Smooth muscle cell (in vitro differentiated cells): ENCODE measurements at regions not wholly inside any gene's neighbourhood (a gene's known extent, or its start where the extent isn't known, plus 50 kb on each side); places are given as distances from the start of the nearest gene placed in this dataset.

Experiments used
- DNase-seq: peaks from one replicate; lab custom pipeline; 2025; ENCODE audit not compliant: unreplicated experiment; lab: John Stamatoyannopoulos, UW
- H2AFZ ChIP-seq: fragments of 200-600 bp; sonication (generic); 2 replicates; pipeline ENCODE4 v1.6.0; 2016; ENCODE audit warnings: antibody characterized with exemption, low read depth, mild to moderate bottlenecking
- H3F3A ChIP-seq: fragments of 200-600 bp; sonication (generic); 2 replicates; pipeline ENCODE4 v1.6.0; 2017; ENCODE audit warnings: antibody characterized with exemption, low read depth
- H3K27ac ChIP-seq: fragments of 200-600 bp; sonication (generic); 2 replicates; pipeline ENCODE4 v1.5.1; 2016; ENCODE audit warnings: low read depth, mild to moderate bottlenecking
- H3K27me3 ChIP-seq: fragments of 200-600 bp; sonication (generic); 2 replicates; pipeline ENCODE4 v1.6.1; 2016; ENCODE audit warnings: low read depth, mild to moderate bottlenecking
- H3K36me3 ChIP-seq: fragments of 200-600 bp; sonication (generic); 2 replicates; pipeline ENCODE4 v1.5.1; 2016; ENCODE audit warnings: low read depth
- H3K4me1 ChIP-seq: fragments of 200-600 bp; sonication (generic); 2 replicates; pipeline ENCODE4 v1.5.1; 2016; ENCODE audit warnings: low read depth
- H3K4me2 ChIP-seq: fragments of 200-600 bp; sonication (generic); 2 replicates; pipeline ENCODE4 v1.6.0; 2016; ENCODE audit warnings: mild to moderate bottlenecking
- H3K4me3 ChIP-seq: fragments of 200-600 bp; sonication (generic); 2 replicates; pipeline ENCODE4 v1.5.1; 2016; ENCODE audit warnings: mild to moderate bottlenecking
- H3K79me2 ChIP-seq: fragments of 200-600 bp; sonication (generic); 2 replicates; pipeline ENCODE4 v1.6.0; 2016; ENCODE audit warnings: low read depth, mild to moderate bottlenecking
- H3K9ac ChIP-seq: fragments of 200-600 bp; sonication (generic); 2 replicates; pipeline ENCODE4 v1.6.0; 2016; ENCODE audit warnings: low read depth
- H3K9me3 ChIP-seq: fragments of 200-600 bp; sonication (generic); replicated peaks from 2 replicates; pipeline ENCODE4 v1.5.1; 2016; ENCODE audit warnings: low read depth
- H4K20me1 ChIP-seq: fragments of 200-600 bp; sonication (generic); 2 replicates; pipeline ENCODE4 v1.6.0; 2016; ENCODE audit warnings: low read depth
- CTCF ChIP-seq: fragments of 200-600 bp; sonication (generic); IDR thresholded peaks from 2 replicates; pipeline ENCODE4 v1.5.1; 2017; ENCODE audit warnings: borderline replicate concordance, mild to moderate bottlenecking, antibody characterized with exemption; ENCODE audit not compliant: insufficient read depth, poor library complexity, severe bottlenecking
- WGBS: methylation state at CpG from one replicate; pipeline ENCODE4 v1.1.7; 2016; ENCODE audit warnings: low lambda C conversion rate; 5-methylcytosine and 5-hydroxymethylcytosine counted together

GRCh38 chr3:36220173-36220572 lies 160.1 kb upstream of the STAC start:
- no peak overlapping the region for H3K4me2 ChIP-seq
- WGBS: 92% methylated on average over 2 of the region's 2 CpGs
- no peak for TF ChIP-seq CTCF
- H3K27me3 ChIP-seq: no peaks in the 10 kb centered on the region
- no peaks in the 10 kb centered on the region for H3K9me3 ChIP-seq
- no peak overlapping the region for H3K9ac ChIP-seq
- no peak overlapping the region for H2AFZ ChIP-seq
- H3K36me3 ChIP-seq: no peaks in the 10 kb centered on the region
- no peak overlapping the region for H3K27ac ChIP-seq
- no peaks in the 10 kb centered on the region for H4K20me1 ChIP-seq
- no peaks in the 10 kb centered on the region for H3K79me2 ChIP-seq
- DNase-seq: no peak
- no peaks in the 10 kb centered on the region for H3F3A ChIP-seq
- no peaks in the 10 kb centered on the region for H3K4me1 ChIP-seq
- H3K4me3 ChIP-seq: no peak overlapping the region

- no peak for DNase-seq
- Histone ChIP-seq H3K27ac (no peak overlapping the region), H3K9me3 (no peaks in the 10 kb centered on the region), H3K9ac (no peak overlapping the region), H3K4me1 (no peaks in the 10 kb centered on the region), H3F3A (no peaks in the 10 kb centered on the region), H2AFZ (no peak overlapping the region), H3K27me3 (no peaks in the 10 kb centered on the region), H3K79me2 (no peaks in the 10 kb centered on the region), H3K4me3 (no peak overlapping the region), H4K20me1 (no peaks in the 10 kb centered on the region), H3K4me2 (no peak overlapping the region), H3K36me3 (no peaks in the 10 kb centered on the region)
- no peak for TF ChIP-seq CTCF
Measured at GRCh38 chr3:36221975-36222374, 158.3 kb upstream of the STAC start.

GRCh38 chr3:36227980-36228379 lies 152.3 kb upstream of the STAC start:
- Histone ChIP-seq H2AFZ (no peak overlapping the region), H3K27me3 (no peaks in the 10 kb centered on the region)
- no peak for TF ChIP-seq CTCF

GRCh38 chr3:36229496-36229895 lies 150.8 kb upstream of the STAC start:
- Histone ChIP-seq H3K36me3 (no peaks in the 10 kb centered on the region), H3K4me3 (no peak overlapping the region), H3F3A (no peaks in the 10 kb centered on the region), H2AFZ (no peak overlapping the region), H3K79me2 (no peaks in the 10 kb centered on the region), H3K4me1 (no peaks in the 10 kb centered on the region), H3K27ac (no peak overlapping the region), H3K27me3 (no peaks in the 10 kb centered on the region), H3K9ac (no peak overlapping the region), H4K20me1 (no peaks in the 10 kb centered on the region), H3K4me2 (no peak overlapping the region), H3K9me3 (no peaks in the 10 kb centered on the region)
- DNase-seq: no peak
- 79% methylated on average over 1 of the region's 1 CpG for WGBS
- no peak for TF ChIP-seq CTCF

More at GRCh38 chr3:36227980-36228379, 152.3 kb upstream of the STAC start:
- H3K4me2 ChIP-seq: no peak overlapping the region
- H3K36me3 ChIP-seq: no peaks in the 10 kb centered on the region
- H3F3A ChIP-seq: no peaks in the 10 kb centered on the region
- no peaks in the 10 kb centered on the region for H3K9me3 ChIP-seq
- H3K27ac ChIP-seq: no peak overlapping the region
- H4K20me1 ChIP-seq: no peaks in the 10 kb centered on the region
- H3K4me1 ChIP-seq: no peaks in the 10 kb centered on the region
- H3K4me3 ChIP-seq: no peak overlapping the region
- no peak for DNase-seq
- no peaks in the 10 kb centered on the region for H3K79me2 ChIP-seq
- WGBS: 42% methylated on average over 4 of the region's 4 CpGs
- H3K9ac ChIP-seq: no peak overlapping the region
